ENCODE measurements at regions not wholly inside any gene's neighbourhood (a gene's known extent, or its start where the extent isn't known, plus 50 kb on each side); places are given as distances from the start of the nearest gene placed in this dataset.
"Not testable (repeated sequence)": the region's sequence is repeated elsewhere in the genome, so short reads cannot be mapped to it uniquely, and the experiment has no call there.

DNA sequence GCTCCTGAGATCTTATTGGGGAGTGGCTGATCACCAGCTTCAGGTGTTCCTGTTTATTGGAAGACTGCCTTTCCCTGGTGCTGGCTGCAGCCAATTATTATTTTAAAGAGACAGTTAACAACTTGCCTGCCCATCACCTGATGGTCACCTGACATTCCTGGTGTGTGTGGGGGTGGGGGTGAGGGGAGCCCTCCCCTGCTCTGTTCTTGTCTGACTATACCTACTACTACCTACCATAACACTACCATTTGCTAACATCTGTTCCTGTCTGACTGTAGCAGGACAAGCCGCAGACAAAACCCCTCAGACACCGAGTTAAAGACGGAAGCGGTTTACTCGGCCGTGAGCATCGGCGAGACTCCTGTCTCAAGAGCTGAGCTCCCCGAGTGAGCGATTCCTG lies 54.9 kb upstream of the NBPF3 start:
- in situ Hi-C loops (cut with MboI; ENCODE audit: low sequenced_read_pairs), result no loop called here

DNA sequence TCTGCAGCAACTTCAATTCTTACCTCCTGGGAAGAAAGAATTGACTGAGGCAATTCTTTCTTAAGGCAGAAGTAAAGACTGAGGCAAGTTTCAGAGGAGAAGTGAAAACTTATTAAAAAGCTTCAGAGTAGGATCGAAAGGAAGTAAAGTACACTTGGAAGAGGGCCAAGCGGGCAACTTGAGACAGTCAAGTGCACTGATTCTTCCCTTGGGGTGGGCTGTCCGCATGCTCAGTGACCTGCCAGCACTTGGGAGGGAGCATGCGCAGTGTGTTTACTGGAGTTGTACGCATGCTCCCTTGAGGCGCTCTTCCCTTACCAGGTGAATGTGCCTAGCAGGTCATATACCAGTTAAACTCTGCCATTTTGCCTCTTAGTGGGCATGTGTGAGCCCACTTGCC lies 55.3 kb upstream of the NBPF3 start:
- in situ Hi-C loops (cut with MboI; ENCODE audit: low sequenced_read_pairs), result no loop called here

DNA sequence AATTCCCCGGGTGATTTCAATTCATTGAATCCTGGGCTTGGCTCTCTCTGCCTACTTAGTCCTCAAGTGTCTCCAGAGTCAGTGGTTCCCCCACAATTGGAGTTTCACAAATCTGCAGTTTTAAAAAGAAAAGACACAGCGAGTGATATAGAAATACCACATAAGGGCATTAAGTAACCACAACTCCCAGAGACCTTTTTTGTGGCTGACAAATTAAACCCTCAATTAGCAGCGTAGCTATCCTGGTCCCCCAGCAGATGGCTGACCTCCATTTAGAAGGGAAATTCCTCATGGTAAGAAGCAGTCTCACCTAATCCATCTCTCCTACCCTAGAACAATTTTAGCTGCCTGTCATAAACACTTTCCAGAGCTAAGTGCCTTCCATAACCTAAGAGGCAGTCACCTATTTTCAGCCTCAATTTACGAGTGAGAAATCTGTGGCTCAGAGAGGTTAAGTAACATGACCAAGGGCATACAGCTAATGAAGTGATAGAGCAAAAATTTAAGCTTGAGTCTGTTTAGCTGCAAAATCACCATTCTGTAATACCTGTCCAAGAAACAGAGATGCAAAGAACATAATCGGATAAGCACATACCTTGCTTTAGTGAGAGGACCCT lies 56.0 kb upstream of the NBPF3 start:
- in situ Hi-C loops (cut with MboI; ENCODE audit: low sequenced_read_pairs), result no loop called here

DNA sequence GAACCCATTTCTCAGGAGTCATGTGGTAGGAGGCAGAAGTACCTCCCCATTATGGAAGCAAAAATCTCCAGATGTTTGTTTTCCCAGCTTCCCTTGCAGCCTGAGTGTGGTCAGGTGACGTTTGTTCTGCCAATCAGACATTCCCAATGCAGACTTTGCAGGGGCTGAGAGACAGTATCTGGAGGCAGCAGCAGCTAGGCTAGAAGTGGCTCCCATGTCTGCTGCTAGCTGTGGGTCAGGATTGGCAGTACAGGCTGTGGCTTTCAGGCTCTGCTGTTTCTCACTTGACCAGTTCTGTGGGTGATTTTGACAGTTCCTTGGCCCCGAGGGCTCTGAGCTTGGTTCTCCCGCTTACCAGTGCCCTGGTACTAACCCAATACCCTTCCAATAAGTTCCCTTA lies 58.6 kb upstream of the NBPF3 start:
- in situ Hi-C loops (cut with MboI; ENCODE audit: low sequenced_read_pairs), result no loop called here

DNA sequence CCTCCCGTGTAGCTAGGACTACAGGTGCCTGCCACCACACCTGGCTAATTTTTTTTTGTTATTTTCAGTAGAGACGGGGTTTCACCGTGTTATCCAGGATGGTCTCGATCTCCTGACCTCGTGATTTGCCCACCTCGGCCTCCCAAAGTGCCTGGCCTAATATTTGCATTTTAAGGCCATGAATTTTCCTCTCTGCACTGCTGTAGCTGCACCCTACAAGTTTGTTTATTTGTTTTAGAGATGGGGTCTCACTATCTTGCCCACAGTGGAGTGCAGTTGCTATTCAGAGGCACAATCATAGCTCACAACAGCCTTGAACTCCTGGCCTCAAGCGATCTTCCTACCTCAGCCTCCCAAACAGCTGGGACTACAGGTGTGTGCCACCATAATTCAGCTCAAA lies 59.8 kb upstream of the NBPF3 start:
- in situ Hi-C loops (cut with MboI; ENCODE audit: low sequenced_read_pairs), result not testable (repeated sequence)

DNA sequence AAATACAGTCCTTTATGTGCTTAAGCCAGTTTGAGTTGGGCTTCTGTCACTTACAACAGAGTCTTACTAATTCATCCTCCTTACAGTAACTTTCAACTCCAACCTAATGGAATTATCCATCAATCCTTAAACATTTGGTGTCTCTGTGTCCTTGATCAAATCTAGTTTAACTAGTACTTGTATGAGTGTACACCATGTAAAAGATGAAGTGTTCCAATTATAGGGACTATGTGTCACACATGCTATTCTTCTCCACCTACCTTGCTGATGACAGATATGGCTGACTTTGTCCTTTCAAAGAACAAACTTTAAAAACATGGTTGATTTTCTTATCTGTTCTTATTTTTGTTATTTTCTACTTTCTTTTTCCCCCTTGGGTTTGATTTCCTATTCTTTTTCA lies 60.4 kb upstream of the NBPF3 start:
- in situ Hi-C loops (cut with MboI; ENCODE audit: low sequenced_read_pairs), result no loop called here

DNA sequence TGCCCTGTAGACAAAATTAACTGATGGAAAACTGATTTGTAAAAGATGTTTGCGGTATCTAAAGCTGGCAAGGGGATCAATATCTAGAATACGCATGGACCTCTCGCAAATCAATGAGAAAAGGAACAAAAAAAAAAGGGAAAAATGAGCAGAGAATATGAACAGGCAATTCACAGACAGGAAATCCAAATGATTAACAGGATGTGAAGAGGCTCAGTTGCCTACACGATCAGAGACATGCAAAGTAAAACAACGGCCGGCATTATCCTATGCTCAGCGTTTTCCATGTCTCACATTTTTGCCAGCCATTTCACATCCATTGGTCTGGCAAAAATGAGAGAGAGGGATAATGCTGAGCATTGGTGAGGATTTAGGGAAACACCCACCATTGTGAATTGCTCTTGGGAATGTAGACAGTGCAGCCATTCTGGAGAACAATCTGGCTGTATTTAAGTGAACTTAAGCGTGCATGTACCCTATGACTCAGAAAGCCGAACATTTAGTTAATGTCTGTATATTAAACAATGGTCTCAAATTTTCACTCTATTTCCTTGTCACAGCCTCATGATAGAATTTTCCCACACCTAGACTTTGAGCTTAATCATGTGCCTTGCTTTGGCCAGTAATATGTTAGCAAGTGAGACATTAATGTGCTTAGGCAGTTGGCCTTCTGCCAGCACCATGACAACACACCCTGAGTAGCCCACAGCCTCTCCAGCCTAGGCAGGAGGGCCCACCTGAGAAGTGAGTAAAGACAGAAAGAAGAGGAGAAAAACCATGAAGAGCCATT lies 61.0 kb upstream of the NBPF3 start:
- in situ Hi-C loops (cut with MboI; ENCODE audit: low sequenced_read_pairs), result no loop called here

DNA sequence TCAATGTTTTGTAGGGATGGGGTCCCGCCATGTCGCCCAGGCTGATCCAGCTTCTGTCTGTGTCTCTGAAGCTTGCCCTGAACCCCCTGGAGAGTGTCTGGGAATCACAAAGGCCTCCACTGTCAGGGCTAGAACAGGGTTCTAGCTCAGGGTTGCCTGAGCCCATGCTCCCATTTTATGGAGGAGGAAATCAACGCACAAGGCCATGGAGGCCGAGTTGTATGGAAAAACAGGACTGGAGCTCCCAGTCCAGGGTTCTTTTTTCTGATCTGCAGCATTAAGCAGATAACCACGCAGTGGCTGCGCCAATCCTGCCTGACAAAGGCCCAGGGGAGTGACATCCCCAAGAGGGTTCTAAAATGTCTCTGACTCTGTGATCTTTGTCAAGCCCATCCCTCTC lies 67.6 kb upstream of the NBPF3 start:
- in situ Hi-C loops (cut with MboI; ENCODE audit: low sequenced_read_pairs), result loop anchor here (25.0 kb wide), 1 partner anchor 590 kb away; no protein-coding TSS in a partner anchor

DNA sequence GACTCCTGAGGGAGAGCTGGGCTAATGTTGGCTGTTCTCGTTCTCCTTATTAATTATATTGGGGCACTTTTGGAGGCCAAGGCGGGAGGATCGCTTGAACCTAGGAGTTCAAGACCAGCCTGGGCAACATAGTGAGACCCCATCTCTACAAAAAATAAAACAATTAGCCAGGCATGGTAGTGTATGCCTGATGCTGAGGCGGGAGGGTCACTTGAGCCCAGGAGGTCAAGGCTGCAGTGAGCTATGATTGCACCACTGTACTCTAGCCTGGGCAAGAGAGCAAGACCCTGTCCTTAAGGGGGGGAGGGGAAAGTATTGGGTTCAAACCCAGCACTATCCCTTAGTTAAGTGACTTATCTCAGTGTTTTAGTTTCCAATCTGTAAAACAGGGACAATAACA lies 70.0 kb upstream of the NBPF3 start:
- in situ Hi-C loops (cut with MboI; ENCODE audit: low sequenced_read_pairs), result loop anchor here (10.0 to 25.0 kb wide), 2 partner anchors 135 to 592 kb away; no protein-coding TSS in a partner anchor

DNA sequence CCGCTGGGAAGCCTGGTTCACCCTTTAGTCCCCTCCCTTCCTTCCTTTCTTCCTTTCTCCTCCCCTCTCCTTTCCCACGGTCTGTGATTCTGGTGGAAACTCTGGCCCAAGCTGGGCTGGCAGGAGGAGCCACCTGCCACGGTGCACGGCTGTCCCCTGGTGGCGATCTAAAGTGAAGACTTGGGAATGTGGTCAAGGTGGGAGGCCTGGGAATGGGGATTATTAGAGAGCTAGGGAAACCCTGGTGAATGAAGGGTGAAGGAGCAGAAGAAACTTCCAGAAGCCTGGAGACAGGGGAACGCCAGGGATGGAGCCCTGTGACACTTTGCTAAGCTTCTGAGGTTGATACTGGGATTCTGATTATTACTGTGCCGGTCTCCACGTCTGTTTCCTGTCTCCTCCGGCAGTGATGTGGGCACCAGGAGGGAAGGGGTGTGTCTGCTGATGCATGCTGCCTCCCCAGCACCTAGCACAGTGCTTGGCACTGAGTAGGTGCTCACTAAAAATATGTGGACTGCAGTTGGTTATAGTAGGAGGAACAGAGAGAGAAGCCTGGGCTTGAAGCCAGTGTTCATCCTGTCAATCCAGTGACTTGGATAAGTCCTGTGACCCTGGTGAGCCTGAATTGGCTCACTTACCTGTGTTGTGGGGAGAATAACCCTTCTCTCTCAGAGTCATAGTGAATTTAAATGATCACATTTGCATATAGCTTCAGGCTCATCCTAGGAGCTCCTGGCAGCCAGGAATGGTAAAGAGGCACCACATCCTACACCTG lies 71.2 kb upstream of the NBPF3 start:
- in situ Hi-C loops (cut with MboI; ENCODE audit: low sequenced_read_pairs), result loop anchor here (10.0 to 25.0 kb wide), 2 partner anchors 134 to 594 kb away; no protein-coding TSS in a partner anchor

DNA sequence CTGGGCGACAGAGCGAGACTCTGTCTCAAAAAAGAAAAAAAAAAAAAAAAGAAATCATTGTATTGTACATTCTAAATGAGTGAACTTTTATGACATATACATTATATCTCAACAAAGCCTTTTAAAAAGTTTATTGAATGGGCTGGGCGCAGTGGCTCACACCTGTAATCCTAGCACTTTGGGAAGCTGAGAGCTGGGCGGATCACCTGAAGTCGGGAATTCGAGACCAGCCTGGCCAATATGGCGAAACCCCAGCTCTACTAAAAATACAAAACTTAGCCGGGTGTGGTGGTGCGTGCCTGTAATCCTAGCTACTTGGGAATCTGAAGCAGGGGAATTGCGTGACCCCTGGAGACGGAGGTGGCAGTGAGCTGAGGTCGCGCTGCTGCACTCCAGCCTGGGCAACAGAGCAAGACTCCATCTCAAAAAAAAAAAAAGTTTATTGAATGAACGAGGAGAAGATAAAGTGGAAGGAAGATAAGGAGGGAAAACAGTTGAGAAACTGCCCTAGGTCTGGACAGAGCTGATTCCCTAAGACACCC lies 71.9 kb upstream of the NBPF3 start:
- in situ Hi-C loops (cut with MboI; ENCODE audit: low sequenced_read_pairs), result loop anchor here (10.0 to 25.0 kb wide), 2 partner anchors 133 to 594 kb away; no protein-coding TSS in a partner anchor

DNA sequence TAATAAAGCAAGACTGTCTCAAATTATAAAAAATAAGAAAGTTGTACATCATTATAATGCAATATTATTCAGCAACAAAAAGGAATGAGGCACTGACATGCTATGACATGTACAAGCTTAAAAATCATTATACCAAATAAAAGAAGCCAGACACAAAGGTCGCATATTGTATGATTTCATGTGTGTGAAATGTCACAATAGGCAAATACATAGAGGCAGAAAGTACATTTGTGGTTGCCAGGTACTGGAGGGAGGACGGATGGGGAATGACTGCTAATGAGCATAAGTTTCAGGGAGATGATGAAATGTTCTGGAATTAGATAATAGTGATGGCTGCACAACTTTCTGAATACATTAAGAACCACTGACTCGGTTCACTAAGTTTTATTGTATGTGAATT lies 73.6 kb upstream of the NBPF3 start:
- in situ Hi-C loops (cut with MboI; ENCODE audit: low sequenced_read_pairs), result loop anchor here (10.0 to 25.0 kb wide), 2 partner anchors 131 to 596 kb away; no protein-coding TSS in a partner anchor

DNA sequence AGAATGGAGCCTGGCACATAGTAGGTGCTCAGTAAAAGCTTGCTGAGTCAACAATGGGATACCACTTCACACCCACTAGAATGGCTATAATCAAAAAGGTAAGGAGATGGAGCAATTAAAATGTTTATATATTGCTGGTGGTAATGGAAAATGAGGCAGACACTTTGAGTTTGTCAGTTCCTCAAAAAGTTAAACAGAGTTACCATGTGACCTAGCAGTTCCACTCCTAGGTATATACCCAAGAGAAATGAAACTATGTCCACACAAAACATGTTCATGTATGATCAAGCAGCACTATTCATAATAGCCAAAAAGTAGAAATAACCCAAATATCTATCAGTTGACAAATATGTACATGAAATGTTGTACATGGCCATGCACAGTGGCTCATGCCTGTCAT lies 74.8 kb upstream of the ECE1 start:
- in situ Hi-C loops (cut with MboI; ENCODE audit: low sequenced_read_pairs), result loop anchor here (10.0 to 25.0 kb wide), 2 partner anchors 130 to 597 kb away; no protein-coding TSS in a partner anchor

DNA sequence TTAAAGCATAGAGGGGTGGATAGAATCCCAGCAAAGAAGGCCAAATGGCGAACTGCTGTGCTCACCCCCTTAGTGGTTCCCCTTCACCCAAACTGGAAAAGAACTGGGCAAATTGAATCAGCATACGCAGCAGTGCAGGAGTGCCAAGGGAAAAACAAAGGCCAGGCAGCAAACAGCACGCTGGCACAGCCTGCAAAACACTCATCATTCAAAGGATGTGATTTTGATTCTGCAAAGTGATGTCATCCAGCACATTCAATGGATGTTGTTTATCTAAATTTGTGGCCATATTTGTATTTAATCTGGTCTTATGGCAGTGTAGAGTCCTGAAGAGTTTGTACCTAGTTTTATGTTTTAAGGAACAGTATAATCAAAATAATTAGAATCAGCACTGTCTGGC lies 71.8 kb upstream of the ECE1 start:
- in situ Hi-C loops (cut with MboI; ENCODE audit: low sequenced_read_pairs), result loop anchor here (10.0 to 25.0 kb wide), 2 partner anchors 127 to 600 kb away; no protein-coding TSS in a partner anchor

DNA sequence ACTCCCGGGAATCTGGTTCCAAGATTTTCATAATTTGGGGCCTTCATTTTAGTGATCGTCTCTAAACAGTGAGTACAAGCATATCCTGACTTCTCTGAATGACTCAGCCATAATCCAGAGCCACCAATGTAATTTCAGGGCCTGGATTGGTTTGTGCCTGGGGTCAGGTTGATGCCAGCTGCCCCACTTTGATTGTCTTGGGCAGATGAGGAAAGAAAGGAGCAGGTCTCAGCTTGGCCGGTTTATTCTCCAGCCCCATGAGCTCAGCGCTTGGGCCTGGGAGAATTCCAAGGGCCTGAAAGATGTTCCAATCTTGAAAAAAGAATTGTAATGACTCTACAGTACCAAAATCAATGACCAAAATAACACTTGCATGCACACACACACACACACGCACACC lies 71.2 kb upstream of the ECE1 start:
- in situ Hi-C loops (cut with MboI; ENCODE audit: low sequenced_read_pairs), result loop anchor here (10.0 to 25.0 kb wide), 2 partner anchors 127 to 601 kb away; no protein-coding TSS in a partner anchor

DNA sequence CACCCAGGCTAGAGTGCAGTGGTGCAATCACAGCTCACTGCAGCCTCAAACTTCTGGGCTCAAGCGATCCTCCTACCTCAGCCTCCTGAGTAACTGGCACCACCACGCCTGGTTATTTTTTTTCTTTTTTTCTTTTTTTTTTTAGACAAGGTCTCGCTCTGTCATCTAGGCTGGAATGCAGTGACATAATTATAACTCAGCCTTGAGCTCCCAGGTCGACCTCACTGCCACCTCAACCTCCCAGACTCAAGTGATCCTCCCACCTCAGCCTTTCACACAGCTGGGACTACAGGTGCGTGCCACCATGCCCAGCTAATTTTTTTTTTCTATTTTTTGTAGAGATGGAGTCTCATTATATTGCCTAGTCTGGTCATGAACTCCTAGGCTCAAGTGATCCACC lies 66.9 kb upstream of the ECE1 start:
- in situ Hi-C loops (cut with MboI; ENCODE audit: low sequenced_read_pairs), result loop anchor here (25.0 kb wide), 1 partner anchor 605 kb away; no protein-coding TSS in a partner anchor

DNA sequence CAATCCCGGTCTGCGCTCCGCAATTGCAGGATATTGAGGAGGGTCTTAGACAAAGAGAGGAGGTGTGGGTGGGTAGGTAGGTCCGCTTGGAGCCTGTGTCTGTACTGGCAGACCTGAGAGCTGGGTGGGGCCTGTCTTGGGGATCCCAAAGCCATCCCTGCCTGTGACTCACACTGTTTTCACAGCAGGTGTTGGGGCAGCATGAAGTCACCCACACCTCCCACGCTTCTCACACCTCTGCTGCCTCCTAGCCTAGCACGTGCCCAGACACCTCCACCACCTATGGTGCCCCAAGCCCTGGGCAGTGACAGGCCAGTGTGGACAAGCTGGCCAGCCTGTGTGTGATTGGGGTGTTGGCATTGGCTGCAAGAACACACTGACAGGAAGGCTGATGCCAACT lies 65.7 kb upstream of the ECE1 start:
- in situ Hi-C loops (cut with MboI; ENCODE audit: low sequenced_read_pairs), result loop anchor here (25.0 kb wide), 1 partner anchor 606 kb away; no protein-coding TSS in a partner anchor

DNA sequence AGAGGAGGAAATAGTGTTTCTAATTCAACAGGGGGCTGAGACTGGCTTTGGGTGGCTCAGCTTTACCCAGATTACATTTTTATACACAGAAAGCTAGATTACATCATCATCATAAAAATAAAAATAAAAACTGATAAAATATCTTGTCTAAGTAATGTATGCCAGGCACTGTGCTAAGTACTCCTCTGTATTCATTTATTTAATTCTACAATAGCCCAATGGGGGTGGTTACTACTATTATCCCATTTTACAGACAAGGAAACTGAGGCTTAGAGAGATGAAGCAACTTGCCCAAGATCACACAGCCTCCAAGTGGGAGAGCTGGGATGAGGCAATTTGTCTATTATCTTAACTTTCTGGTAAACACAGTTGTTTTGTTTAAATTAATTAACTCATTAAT lies 62.3 kb upstream of the ECE1 start:
- in situ Hi-C loops (cut with MboI; ENCODE audit: low sequenced_read_pairs), result loop anchor here (25.0 kb wide), 1 partner anchor 610 kb away; no protein-coding TSS in a partner anchor

DNA sequence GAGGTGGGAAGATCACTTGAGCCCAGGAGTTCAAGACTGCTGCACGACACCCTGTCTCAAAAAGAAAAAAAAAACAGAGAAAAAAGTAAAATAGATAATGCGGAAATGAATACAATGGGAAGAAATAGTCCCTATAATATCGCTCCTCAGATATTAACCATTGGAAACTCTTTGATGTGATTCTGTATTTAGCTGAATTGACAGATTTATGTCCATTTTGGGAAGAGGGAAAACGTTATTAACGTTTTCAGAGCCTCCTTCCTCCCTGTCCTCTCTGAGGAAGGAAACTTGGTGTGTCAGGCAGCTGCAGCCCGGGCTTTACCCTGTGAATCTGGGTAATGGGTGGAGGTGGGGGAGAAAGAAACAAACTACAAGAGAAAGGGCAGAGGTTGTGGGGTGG lies 61.6 kb upstream of the ECE1 start:
- in situ Hi-C loops (cut with MboI; ENCODE audit: low sequenced_read_pairs), result loop anchor here (25.0 kb wide), 1 partner anchor 610 kb away; no protein-coding TSS in a partner anchor

DNA sequence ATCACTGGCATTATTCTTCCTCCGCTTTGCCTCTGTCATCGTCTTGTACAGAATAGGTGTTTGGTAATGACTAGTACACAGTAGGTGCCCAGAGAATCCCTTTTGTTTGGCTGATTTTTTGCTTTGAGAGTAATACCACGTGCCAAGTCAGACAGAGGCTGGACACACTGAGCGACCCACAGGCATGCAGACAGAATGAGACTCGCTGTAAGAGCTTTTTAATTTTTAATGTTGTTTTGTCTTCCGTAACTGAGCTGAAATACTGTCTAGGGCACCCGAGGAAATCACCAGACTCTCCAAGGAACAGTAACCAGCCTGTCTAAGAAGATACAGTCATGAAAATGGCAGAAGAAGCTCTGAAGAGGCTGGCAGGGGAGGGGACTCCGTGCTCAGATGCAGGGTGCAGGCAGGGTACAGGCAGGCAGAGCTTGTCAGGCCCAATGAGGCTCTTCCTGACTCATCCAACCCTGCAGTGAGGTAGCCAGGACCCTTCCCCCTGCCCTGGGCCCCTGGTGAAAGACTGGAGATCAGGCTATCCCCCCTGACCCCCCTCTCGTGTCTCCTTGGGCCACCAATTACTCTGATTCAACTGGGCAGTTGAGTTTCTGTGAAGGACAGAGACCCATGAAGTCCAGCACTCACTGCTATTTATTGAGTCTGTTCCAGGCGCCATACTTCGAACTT lies 60.1 kb upstream of the ECE1 start:
- in situ Hi-C loops (cut with MboI; ENCODE audit: low sequenced_read_pairs), result loop anchor here (25.0 kb wide), 1 partner anchor 612 kb away; no protein-coding TSS in a partner anchor

Data from HL-60/S4 treated with retinoic acid at 250 ng/mL for 4 days and 3 days (cell line).